ENCODE measurements at regions not wholly inside any gene's neighbourhood (a gene's known extent, or its start where the extent isn't known, plus 50 kb on each side); places are given as distances from the start of the nearest gene placed in this dataset.
A peak's percentile ranks its signal among the peaks of the same experiment; 100 is the strongest.

- H3K27me3 ChIP-seq: peaks cover 0 to 9% (median 0%) of the 10 kb centered on the region in 7 donors
- intact Hi-C loops (cut with DNase I): no loop called here
- TF ChIP-seq CTCF (IDR thresholded peaks at IDR 0.05): no peak
- WGBS, 2 donors: 67 to 80% methylated on average over 1 of the region's 1 CpG
- no peaks in the 10 kb centered on the region for H3K4me1 ChIP-seq
- ATAC-seq (no peak), DNase-seq (no peak)
- H3K4me3 ChIP-seq: no peak overlapping the region
- H3K27ac ChIP-seq: no peak overlapping the region
- no peaks in the 10 kb centered on the region for H3K36me3 ChIP-seq
- H3K9me3 ChIP-seq: peaks cover 0 to 20% (median 9%) of the 10 kb centered on the region in 11 donors
Observed at GRCh38 chr5:114969482-114969881, 200.2 kb downstream of the TRIM36 start.

GRCh38 chr5:114957384-114957783, 212.3 kb downstream of the TRIM36 start:
- intact Hi-C loops (cut with DNase I): no loop called here
- H3K4me3 ChIP-seq: no peak overlapping the region
- no peak for TF ChIP-seq CTCF (IDR thresholded peaks at IDR 0.05)
- H3K9me3 ChIP-seq: peaks cover 0 to 6% (median 0%) of the 10 kb centered on the region in 11 donors
- DNase-seq (no peak), ATAC-seq (no peak)
- WGBS, 2 donors: 74 to 76% methylated on average over 7 of the region's 7 CpGs
- no peak overlapping the region for H3K27ac ChIP-seq
- no peaks in the 10 kb centered on the region for H3K4me1 ChIP-seq
- no peaks in the 10 kb centered on the region for H3K36me3 ChIP-seq
- H3K27me3 ChIP-seq: no peaks in the 10 kb centered on the region

- Histone ChIP-seq H3K9me3 (peaks cover 0 to 6% (median 0%) of the 10 kb centered on the region in 11 donors), H3K27me3 (peaks cover 0 to 5% (median 0%) of the 10 kb centered on the region in 7 donors), H3K27ac (no peak overlapping the region), H3K4me3 (no peak overlapping the region), H3K4me1 (no peaks in the 10 kb centered on the region), H3K36me3 (no peaks in the 10 kb centered on the region)
- WGBS, 2 donors: 67 to 70% methylated on average over 2 of the region's 2 CpGs
- DNase-seq: no peak
- no peak for TF ChIP-seq CTCF (IDR thresholded peaks at IDR 0.05)
- intact Hi-C loops (cut with DNase I): no loop called here
- ATAC-seq: peak in 2 of 8 donors; percentile 25 to 29
Observed at GRCh38 chr5:114953565-114953964, 216.1 kb downstream of the TRIM36 start.

GRCh38 chr5:114952876-114953275, 216.8 kb downstream of the TRIM36 start:
- no peak overlapping the region for H3K4me3 ChIP-seq
- no peak overlapping the region for H3K27ac ChIP-seq
- ATAC-seq (no peak), DNase-seq (no peak)
- WGBS, 2 donors: 61 to 70% methylated on average over 5 of the region's 5 CpGs
- H3K9me3 ChIP-seq: peaks cover 0 to 6% (median 0%) of the 10 kb centered on the region in 11 donors
- H3K4me1 ChIP-seq: no peaks in the 10 kb centered on the region
- H3K27me3 ChIP-seq: peaks cover 0 to 5% (median 0%) of the 10 kb centered on the region in 7 donors
- TF ChIP-seq CTCF (IDR thresholded peaks at IDR 0.05): no peak
- intact Hi-C loops (cut with DNase I): no loop called here
- no peaks in the 10 kb centered on the region for H3K36me3 ChIP-seq
